HG02763 (cell line): ENCODE measurements at regions not wholly inside any gene's neighbourhood (a gene's known extent, or its start where the extent isn't known, plus 50 kb on each side); places are given as distances from the start of the nearest gene placed in this dataset.
"Not testable (repeated sequence)": the region's sequence is repeated elsewhere in the genome, so short reads cannot be mapped to it uniquely, and the experiment has no call there.

Experiments used
- ATAC-seq: cut with Tn5 transposase; IDR thresholded peaks from one replicate; pipeline ENCODE4 v1.9.1; 2021; ENCODE audit warnings: mild to moderate bottlenecking, moderate library complexity; ENCODE audit not compliant: unreplicated experiment

- ATAC-seq = no peak
Observed at GRCh38 chr2:19104503-19104902, 253.9 kb downstream of the OSR1 start.

- no peak for ATAC-seq
Observed at GRCh38 chr2:19102696-19103423, 255.6 kb downstream of the OSR1 start.

DNA sequence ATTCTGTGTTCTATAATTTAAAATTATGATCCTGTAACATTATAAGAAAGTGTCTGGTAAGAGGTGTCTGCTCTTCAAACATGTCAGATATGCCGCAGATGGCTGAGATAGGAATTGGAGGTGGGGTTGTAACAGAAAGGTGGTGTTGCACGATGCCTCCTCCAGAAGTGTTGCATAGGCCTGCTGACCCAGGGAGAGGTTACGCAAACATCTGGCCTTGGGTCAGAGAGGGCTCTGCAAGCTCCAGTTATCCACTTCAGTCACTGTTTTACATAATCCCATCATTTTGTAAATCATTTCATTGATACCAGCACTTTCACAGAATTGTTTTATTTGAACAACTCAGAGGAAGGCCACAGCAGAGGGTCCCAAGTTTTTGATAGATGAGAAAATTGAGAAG is 256.5 kb downstream of the OSR1 start:
- no peak for ATAC-seq

DNA sequence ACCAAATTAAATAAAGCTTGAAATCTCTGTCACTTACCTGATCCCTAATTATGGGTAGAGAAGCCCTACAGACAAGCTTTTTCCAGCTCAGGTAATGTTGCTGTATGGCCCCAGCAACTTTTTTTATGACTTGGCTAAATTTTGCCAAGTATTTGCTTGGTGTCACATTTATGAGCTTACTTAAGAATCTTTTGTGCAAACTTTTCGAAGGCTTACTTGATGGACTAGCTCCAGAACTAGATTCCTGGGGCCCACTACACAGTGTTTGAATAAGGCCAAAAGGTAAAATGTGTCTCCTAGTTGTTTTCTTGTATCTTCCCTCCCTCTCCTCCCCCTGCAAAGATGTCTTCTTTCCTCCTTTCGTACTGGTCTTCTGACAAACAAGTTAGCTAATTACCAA is 257.9 kb downstream of the OSR1 start:
- no peak for ATAC-seq

- no peak for ATAC-seq
Observed at GRCh38 chr2:19099181-19099580, 259.2 kb downstream of the OSR1 start.

- ATAC-seq = no peak
Observed at GRCh38 chr2:19098467-19099160, 259.8 kb downstream of the OSR1 start.

GRCh38 chr2:19089476-19089875 is 268.9 kb downstream of the OSR1 start:
- not testable (repeated sequence) for ATAC-seq

- no peak for ATAC-seq
Observed at GRCh38 chr2:19086231-19086651, 272.2 kb downstream of the OSR1 start.

- no peak for ATAC-seq
Observed at GRCh38 chr2:19078709-19079108, 279.7 kb downstream of the OSR1 start.

GRCh38 chr2:19073522-19073921 is 284.9 kb downstream of the OSR1 start:
- ATAC-seq = no peak

DNA sequence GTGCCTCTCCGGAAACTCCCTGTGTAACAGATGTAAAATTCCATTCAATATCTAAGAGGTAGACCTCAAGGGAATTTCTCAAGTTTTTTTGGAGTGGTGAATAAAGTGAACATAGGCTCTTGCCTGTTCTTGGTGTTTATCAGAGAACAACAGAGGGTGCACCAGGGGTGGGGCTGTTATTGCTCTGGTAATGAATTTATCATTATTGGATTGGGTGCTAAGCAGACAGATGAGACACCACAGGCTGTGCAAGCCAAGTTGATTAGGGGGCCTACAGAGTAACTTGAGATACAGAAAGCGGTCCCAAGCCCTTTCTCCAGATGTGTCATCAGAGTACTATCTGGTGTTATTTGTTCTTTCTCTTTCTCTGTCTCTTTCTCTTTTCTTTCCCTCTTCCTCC is 286.3 kb downstream of the OSR1 start:
- ATAC-seq = no peak

DNA sequence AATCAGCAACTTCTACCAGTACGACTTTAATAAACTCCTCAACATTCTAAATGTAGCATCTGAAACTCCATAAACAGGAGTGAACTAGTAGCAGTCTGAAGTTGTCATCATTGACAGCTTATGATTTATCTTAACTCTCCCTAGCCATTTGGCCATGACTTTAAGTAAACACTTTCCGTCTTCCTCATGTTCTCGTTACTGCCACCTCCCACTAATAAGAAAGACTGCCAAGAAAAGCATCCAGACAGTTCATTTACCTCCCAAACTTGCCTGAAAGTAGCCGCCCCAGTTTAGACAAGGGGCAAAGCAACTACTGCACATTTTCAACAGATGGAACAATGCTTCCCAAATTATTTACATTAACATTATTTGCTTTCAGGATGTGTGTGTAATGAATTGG is 287.5 kb downstream of the OSR1 start:
- no peak for ATAC-seq

GRCh38 chr2:19068206-19068605 is 290.2 kb downstream of the OSR1 start:
- no peak for ATAC-seq

DNA sequence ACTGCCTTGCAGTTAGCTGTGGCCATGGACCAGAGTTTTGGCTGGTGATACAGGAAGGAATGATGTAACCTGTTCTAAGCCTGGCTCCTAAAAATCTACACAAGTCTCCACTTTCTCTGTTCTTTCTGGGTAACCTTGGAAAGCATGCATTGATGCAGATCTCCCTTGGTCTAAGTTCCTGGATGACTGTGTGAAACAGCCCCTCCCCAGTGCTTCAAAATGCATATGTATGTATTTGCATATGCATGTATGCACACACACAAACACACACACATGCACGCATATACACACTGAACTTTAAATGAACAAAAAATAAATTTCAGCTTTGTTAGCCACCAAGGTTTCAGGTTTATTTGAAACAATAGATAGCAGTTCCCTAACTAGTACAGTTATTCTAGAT is 296.1 kb downstream of the OSR1 start:
- no peak for ATAC-seq

DNA sequence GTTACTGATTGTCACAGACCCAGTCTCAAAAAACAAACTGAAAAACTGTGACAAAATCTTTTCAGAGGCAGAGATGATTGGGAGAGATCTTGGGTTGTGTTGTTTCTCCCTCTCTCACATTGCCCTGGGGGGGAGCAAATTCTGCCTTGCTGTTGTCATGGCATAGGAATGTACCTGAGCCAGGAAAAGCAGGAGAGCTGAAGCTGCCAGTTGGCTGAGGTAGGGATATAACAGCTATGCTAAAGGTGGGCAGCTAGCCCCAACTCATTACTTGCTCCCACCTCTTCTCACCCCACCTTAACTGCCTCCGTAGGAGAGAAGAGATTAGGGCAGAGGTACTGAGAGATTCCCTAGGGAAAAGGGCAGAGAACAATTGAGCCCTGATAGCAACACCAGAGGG is 299.3 kb downstream of the OSR1 start:
- ATAC-seq = no peak

DNA sequence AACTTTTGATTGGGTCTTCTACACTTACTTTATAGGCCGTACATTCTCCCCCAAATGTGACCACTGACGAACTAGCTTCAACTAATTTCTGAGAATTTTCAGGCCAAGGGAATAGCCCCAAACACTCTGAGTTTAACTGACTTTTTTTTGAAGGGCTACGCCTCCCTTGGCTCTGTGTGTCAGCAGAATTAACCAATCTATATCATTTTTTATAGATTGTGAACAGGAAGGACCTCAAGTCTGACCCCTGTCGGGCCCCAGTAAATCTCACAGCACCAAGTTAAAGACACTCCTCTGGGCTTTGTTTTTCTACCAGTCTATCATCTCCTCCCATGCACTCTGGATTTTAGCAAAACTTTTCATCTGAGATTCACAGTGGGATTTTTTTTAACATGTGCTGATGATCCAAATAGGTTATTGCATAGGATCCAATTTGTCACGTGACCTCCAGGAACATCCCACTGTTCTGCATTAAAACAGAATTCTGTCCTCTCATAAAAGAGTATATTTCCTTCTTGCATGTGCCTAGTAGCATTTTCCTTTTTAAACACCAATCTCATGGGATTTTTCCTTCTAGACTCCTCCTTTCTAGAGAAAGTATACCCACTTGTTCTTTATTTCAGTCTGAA is 307.1 kb downstream of the OSR1 start:
- no peak for ATAC-seq

- ATAC-seq = no peak
Observed at GRCh38 chr2:19050354-19050753, 308.1 kb downstream of the OSR1 start.

GRCh38 chr2:19048593-19049266 is 309.7 kb downstream of the OSR1 start:
- ATAC-seq = no peak

- ATAC-seq = peak; percentile 88
Observed at GRCh38 chr2:19046986-19047780, 311.2 kb downstream of the OSR1 start.

DNA sequence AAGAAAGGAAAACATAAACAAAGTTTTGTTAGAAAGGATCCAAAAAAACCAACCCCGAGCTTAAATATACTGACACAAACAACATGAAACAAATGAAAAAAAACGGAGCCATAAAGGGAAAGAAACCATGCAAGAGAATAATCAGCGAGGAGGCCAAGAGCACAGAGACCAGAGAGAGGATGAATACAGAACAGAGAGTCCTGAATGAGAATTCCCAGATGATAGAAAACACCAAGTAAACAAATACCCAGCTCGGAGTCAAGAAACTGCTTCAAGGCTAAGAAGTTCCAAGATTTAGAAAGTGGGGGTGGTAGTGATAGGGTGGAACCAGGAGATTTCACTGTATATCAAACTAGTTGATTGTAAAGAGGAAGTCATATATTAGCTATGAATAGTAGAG is 313.3 kb downstream of the OSR1 start:
- no peak for ATAC-seq

- ATAC-seq = no peak
Observed at GRCh38 chr2:19043893-19044292, 314.5 kb downstream of the OSR1 start.
